ENCODE measurements at regions not wholly inside any gene's neighbourhood (a gene's known extent, or its start where the extent isn't known, plus 50 kb on each side); places are given as distances from the start of the nearest gene placed in this dataset.
"Not testable (repeated sequence)": the region's sequence is repeated elsewhere in the genome, so short reads cannot be mapped to it uniquely, and the experiment has no call there.

DNA sequence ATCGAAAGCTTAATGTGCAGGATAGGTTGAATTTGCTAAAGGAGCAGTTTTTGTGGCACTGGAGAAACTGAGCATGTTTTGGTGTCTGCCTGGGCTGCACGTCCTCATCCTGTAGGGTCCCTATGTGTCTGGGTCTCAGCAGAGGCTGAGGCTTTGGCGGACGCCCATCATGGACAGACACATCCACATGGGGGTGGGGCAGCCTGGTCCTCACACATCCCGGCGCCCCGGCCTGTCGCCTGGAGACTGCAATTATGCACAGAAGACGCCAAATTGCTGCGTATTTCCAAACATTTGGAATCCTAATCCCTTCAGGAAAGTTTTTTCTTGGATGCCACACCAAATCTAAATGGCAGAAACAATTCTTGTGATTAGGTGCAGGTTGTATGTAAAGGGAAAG is 128.2 kb upstream of the TWIST2 start:
- DNase-seq (ENCODE audit: low read depth): no peak
- no peak overlapping the region for H3K4me3 ChIP-seq (replicated peaks; ENCODE audit: low read depth, low read length)
- TF ChIP-seq, protein P1, sequence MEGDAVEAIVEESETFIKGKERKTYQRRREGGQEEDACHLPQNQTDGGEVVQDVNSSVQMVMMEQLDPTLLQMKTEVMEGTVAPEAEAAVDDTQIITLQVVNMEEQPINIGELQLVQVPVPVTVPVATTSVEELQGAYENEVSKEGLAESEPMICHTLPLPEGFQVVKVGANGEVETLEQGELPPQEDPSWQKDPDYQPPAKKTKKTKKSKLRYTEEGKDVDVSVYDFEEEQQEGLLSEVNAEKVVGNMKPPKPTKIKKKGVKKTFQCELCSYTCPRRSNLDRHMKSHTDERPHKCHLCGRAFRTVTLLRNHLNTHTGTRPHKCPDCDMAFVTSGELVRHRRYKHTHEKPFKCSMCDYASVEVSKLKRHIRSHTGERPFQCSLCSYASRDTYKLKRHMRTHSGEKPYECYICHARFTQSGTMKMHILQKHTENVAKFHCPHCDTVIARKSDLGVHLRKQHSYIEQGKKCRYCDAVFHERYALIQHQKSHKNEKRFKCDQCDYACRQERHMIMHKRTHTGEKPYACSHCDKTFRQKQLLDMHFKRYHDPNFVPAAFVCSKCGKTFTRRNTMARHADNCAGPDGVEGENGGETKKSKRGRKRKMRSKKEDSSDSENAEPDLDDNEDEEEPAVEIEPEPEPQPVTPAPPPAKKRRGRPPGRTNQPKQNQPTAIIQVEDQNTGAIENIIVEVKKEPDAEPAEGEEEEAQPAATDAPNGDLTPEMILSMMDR (IDR thresholded peaks at IDR 0.05; ENCODE audit: low read length, missing control alignments): no peak

DNA sequence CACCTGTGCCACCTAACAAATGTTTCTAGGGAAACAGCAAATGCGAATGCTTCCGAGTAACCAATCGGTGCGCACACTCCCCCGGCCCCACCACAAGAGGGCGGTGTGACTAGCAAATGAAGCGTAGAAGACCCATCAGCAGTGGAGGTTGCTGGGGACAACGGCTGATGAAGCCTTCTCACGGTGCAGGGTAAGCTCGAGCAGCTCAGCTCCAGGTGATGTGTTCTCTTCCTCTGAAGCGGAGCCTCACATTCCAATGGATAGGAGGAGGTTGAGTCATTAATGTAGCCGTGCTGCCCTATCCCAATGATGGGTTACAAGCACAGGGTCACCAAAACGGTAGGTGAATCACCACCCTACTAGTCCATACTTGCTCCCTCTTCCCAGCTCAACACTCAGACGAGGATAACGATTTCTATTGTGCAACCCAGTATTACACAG is 127.6 kb upstream of the TWIST2 start:
- DNase-seq (ENCODE audit: low read depth): peak; percentile 36
- TF ChIP-seq, protein P1 (IDR thresholded peaks at IDR 0.05; ENCODE audit: low read length, missing control alignments): peak; percentile 58
- no peak overlapping the region for H3K4me3 ChIP-seq (replicated peaks; ENCODE audit: low read depth, low read length)

DNA sequence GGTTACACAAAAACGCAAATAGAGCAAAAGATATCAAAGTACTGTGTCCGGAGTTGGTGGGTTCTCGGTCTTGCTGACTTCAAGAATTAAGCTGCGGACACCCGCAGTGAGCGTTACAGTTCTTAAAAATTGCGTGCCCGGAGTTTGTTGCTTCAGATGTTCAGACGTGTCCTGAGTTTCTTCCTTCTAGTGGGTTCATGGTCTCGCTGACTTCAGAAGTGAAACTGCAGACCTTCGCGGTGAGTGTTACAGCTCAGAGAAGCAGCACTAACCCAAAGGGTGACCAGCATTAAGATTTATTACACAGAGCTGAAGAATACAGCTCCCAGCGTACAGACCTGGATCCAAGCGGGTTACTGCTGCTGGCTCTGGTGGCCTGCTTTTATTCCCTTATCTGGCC is 125.7 kb upstream of the TWIST2 start:
- TF ChIP-seq, protein P1 (IDR thresholded peaks at IDR 0.05; ENCODE audit: low read length, missing control alignments): no peak
- DNase-seq (ENCODE audit: low read depth): no peak
- H3K4me3 ChIP-seq (replicated peaks; ENCODE audit: low read depth, low read length): no peak overlapping the region

DNA sequence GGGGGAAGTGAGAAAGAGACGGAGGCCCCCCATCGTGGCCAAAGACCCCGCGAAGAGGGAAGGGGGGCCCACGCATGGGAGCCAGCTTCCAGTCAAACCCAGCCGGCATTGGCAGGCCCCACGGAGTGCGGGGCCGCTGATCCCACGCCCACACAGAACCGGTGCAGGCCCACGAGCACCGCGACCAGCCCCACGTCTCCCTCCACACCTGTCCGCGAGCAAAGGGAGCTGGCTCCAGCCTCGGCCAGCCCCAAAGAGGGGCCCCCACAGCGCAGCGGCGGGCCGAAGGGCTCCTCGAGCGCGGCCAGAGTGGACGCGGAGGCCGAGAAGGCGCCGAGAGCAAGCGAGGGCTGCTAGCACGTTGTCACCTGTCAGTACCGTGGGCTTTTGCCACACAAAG is 125.0 kb upstream of the TWIST2 start:
- TF ChIP-seq, protein P1 (IDR thresholded peaks at IDR 0.05; ENCODE audit: low read length, missing control alignments): no peak
- H3K4me3 ChIP-seq (replicated peaks; ENCODE audit: low read depth, low read length): no peak overlapping the region
- no peak for DNase-seq (ENCODE audit: low read depth)

DNA sequence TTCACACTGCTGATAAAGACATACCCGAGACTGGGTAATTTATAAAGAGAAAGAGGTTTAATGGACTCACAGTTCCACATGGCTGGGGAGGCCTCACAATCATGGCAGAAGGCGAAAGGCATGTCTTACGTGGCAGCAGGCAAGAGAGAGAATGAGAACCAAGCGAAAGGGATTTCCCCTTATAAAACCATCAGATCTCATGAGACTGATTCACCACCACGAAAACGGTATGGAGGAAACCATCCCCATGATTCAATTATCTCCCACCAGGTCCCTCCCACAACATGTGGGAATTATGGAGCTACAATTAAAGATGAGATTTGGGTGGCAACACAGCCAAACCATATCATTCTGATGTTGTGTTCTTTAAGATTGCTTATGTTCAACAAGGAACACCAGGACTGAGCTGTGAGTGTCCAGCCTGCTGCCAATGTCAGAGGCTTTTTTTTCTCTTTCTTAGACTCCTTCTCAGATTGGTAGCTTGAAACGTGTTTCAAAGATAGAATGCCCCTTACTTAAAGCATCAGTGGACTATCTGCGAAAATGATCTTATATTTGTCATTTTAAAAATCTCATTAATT is 124.1 kb upstream of the TWIST2 start:
- DNase-seq (ENCODE audit: low read depth); H3K4me3 ChIP-seq (replicated peaks; ENCODE audit: low read depth, low read length): not testable (repeated sequence)

DNA sequence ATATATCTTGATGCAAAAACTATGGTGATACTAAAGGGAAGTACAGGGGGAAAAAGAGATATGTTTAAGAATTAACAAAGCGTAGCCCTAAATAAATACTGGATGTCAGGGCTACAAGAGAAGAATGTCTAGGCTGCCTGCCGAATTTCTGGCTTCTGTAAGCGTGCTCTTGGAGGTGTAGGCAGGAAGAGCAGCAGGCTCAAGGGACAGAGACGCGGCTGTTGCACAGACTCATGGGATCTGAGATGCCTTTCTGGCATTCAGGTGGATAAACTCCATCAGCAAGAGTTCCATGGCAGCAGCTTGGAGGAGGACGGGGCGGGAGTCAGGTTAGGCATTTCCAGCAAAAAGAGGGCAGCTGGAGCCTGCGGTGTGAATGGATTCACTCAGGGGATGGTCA is 123.2 kb upstream of the TWIST2 start:
- no peak for DNase-seq (ENCODE audit: low read depth)
- TF ChIP-seq, protein P1 (IDR thresholded peaks at IDR 0.05; ENCODE audit: low read length, missing control alignments): no peak
- no peak overlapping the region for H3K4me3 ChIP-seq (replicated peaks; ENCODE audit: low read depth, low read length)

DNA sequence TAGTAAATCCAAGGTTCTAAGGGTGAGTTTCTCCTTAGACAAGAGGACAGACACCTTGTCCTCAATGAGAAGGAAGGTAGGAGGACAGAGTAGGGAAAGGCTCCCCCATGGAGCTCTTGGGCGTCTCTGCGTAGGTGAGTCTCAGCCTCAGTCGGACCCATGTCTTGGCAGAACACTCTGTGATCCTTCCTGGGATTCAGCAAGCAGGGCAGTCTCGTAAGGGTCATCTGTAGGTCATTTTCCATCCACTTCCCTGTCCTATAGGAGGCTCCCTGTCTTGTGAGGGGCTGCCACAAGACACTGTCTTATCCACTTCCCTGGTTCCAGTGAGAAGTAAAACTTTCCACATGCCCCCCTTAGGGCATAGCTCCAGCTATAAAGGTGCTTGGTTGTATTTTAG is 122.6 kb upstream of the TWIST2 start:
- TF ChIP-seq, protein P1 (IDR thresholded peaks at IDR 0.05; ENCODE audit: low read length, missing control alignments): no peak
- DNase-seq (ENCODE audit: low read depth): no peak
- no peak overlapping the region for H3K4me3 ChIP-seq (replicated peaks; ENCODE audit: low read depth, low read length)
